Non-pigmented ciliary epithelial cell (primary cell): ENCODE measurements at regions not wholly inside any gene's neighbourhood (a gene's known extent, or its start where the extent isn't known, plus 50 kb on each side); places are given as distances from the start of the nearest gene placed in this dataset.

Experiments used
- DNase-seq: peaks from one replicate; pipeline ENCODE4 v3.0.0-alpha.2; 2010; ENCODE audit warnings: low read depth

GRCh38 chr9:7871977-7872730 is 72.6 kb upstream of the DMAC1 start:
- no peak for DNase-seq

- DNase-seq = no peak
Measured at GRCh38 chr9:7869340-7869739, 69.8 kb upstream of the DMAC1 start.

GRCh38 chr9:7862170-7862569 is 62.6 kb upstream of the DMAC1 start:
- no peak for DNase-seq

- no peak for DNase-seq
Measured at GRCh38 chr9:7861086-7861485, 61.5 kb upstream of the DMAC1 start.

- no peak for DNase-seq
Measured at GRCh38 chr9:7860335-7860709, 60.7 kb upstream of the DMAC1 start.

- no peak for DNase-seq
Measured at GRCh38 chr9:7859701-7860334, 60.2 kb upstream of the DMAC1 start.

GRCh38 chr9:7858166-7858565 is 58.6 kb upstream of the DMAC1 start:
- no peak for DNase-seq

- DNase-seq = no peak
Measured at GRCh38 chr9:7854763-7855162, 55.2 kb upstream of the DMAC1 start.
